ENCODE measurements at regions not wholly inside any gene's neighbourhood (a gene's known extent, or its start where the extent isn't known, plus 50 kb on each side); places are given as distances from the start of the nearest gene placed in this dataset.

- TF ChIP-seq CTCF (conservative IDR thresholded peaks at IDR 0.05): no peak
- TF ChIP-seq EZH2 (IDR thresholded peaks at IDR 0.05; ENCODE audit: low read depth): no peak
Measured at GRCh38 chr3:72459588-72459987, 388.7 kb downstream of the SHQ1 start.
